Femur (tissue), 1 donor: ENCODE measurements at regions not wholly inside any gene's neighbourhood (a gene's known extent, or its start where the extent isn't known, plus 50 kb on each side); places are given as distances from the start of the nearest gene placed in this dataset.
"Not testable (repeated sequence)": the region's sequence is repeated elsewhere in the genome, so short reads cannot be mapped to it uniquely, and the experiment has no call there.

ENCODE experiments used
- DNase-seq: peaks from one replicate; pipeline ENCODE4 v3.0.0-alpha.2; 2017

GRCh38 chr12:83796531-83796930, 1109.8 kb downstream of the TMTC2 start:
- DNase-seq = no peak

DNA sequence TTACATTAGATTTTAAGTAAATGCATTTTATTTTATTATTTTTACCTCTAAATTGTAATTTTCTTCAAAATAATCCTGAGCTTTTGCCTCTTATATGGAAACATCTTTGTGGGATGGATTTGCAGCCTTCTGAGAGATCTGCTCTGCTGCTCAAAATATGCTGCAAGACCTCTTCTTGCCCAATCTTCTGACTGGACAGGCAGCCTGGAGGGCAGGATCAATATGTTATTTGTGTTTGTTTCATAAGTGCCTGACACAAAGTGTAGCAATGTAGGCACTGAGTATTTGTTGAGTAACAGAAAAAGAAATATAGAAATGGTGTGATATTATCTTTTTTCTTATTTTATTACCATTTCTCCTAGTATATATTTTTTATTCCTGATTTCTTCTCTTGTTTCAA, 1106.9 kb downstream of the TMTC2 start:
- no peak for DNase-seq

DNA sequence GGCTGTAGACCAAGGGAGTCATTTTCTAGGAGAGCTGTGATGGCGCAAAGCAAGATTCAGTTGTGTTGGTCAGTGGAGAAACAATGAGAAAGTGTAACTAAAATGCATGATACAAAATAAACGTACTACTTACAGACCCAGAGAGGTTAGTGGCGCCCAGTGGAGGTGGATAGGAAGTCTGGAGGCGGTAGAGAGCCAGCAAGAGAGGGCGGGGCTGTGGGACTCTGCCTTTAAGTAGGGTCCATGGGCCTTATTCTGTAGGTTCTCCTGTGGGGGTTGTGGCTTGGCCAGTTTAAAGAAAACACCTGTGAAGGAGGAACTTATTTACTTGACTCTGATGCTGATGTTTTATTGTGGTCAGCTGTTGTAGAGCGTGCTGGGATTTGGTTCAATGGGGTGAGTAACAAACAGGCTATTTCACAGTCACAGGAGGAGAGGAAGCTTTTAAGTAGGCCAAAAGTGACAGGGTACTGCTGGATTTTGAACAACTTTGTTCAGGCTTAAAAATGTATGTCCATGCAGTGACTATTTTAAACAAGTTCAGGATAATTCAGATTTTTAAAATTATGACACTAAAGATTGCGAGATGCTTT, 1097.7 kb downstream of the TMTC2 start:
- no peak for DNase-seq

- DNase-seq = no peak
Measured at GRCh38 chr12:83779526-83779925, 1092.8 kb downstream of the TMTC2 start.

- DNase-seq = no peak
Measured at GRCh38 chr12:83769151-83769550, 1082.4 kb downstream of the TMTC2 start.

- DNase-seq = no peak
Measured at GRCh38 chr12:83767723-83768122, 1081.0 kb downstream of the TMTC2 start.

DNA sequence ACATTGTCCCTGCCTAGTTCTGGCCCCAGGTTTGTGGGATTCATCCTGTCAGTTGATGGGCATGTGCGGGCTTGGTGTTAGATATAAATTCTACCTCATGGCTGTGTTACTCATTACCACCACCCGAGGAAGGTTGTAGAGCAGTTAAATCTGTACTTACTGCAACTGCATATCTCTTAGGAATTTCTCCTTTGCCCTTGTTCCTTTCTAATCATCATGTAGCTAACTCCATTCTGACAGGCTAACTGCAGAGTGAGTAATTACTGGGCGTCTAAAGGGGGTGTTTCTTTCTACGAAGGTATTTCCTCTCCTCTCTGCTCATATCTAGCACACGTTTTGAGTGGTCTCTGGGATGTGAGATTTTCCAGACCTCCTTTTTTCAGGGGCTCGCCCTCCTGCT, 1076.7 kb downstream of the TMTC2 start:
- DNase-seq = no peak

DNA sequence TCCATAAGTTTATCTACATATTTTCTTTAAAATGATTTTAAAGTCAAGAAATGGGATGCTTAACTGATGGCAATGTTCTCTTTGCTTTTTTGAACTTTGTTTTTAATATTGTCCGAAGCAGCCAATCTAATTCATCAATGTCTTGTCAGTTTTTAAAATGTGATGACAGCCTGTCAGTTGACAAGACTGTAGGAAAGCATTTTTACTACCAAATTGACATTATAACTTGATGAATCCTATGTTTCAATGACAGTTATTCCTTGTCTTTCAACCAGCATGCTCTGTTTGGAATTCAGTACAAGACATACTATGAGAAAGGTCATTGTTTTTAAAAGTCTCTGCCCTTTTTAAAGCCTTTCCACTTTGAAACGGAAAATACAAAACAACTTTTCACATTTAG, 1073.2 kb downstream of the TMTC2 start:
- no peak for DNase-seq

GRCh38 chr12:83758888-83759631, 1072.4 kb downstream of the TMTC2 start:
- DNase-seq = no peak

DNA sequence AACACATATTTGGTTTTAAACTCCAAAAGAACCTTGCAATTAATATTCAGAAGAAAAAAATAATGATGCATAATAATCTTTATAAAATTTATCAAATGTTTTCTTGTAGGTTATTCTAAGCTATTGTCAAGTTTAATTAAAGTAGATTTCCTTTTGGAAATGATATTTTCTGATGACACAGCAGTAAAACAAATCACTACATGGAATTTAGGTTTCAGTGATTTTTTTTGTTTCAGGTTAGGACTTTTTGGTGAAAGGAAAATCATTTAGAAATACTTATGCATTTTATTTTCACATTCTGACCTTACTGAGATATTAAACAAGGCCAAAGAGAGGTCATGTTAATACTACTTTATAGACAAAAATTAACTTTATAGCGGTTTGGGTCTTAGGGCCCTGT, 1067.2 kb downstream of the TMTC2 start:
- no peak for DNase-seq

- DNase-seq = no peak
Measured at GRCh38 chr12:83753205-83753604, 1066.5 kb downstream of the TMTC2 start.

- DNase-seq = peak; percentile 27
Measured at GRCh38 chr12:83739607-83740006, 1052.9 kb downstream of the TMTC2 start.

- no peak for DNase-seq
Measured at GRCh38 chr12:83710851-83711250, 1024.1 kb downstream of the TMTC2 start.

DNA sequence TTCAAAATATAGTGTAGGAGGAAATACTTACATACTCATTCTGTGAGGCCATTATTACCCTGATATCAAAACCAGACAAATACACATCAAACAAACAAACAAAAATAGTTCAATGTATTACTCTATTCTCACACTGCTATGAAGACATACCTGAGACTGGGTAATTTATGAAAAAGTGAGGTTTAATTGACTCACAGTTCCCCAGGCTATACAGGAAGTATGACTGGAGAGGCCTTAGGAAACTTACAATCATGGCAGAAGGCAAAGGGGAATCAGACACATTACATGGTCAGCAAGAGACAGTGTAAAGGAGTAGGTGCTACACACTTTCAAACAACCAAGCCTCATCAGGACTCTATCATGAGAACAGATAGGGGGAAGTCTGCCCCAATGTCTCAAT, 1023.2 kb downstream of the TMTC2 start:
- DNase-seq = no peak

- DNase-seq = no peak
Measured at GRCh38 chr12:83700838-83701237, 1014.1 kb downstream of the TMTC2 start.

- DNase-seq = not testable (repeated sequence)
Measured at GRCh38 chr12:83696311-83696710, 1009.6 kb downstream of the TMTC2 start.

- no peak for DNase-seq
Measured at GRCh38 chr12:83691730-83692129, 1005.0 kb downstream of the TMTC2 start.

- no peak for DNase-seq
Measured at GRCh38 chr12:83690465-83690864, 1003.8 kb downstream of the TMTC2 start.

- DNase-seq = no peak
Measured at GRCh38 chr12:83689333-83689732, 1002.6 kb downstream of the TMTC2 start.

DNA sequence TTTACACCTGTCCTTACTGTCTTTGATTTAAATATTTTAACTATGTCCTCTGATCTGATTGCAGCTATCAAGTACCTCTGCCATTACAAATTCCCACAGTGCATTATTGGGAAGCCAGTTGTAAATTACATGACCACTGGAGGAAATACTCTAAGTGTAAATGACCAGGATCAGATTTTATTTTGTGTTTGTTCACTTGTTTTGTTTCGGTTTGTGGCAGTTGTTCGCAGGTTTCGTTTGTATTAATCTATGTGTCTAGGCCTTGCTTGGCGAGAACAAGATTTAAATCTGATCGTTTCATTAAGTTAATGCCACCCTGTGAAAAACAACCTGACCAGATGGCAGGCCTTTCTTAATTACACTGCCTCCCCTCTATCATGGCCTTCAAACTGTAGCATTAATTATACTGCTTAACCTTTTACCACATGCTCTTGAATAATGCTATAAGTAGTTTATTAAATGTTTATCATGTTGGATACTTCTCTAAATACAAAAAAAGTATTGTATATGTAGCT, 990.1 kb downstream of the TMTC2 start:
- DNase-seq = no peak

GRCh38 chr12:83666690-83667089, 980.0 kb downstream of the TMTC2 start:
- no peak for DNase-seq

GRCh38 chr12:83665634-83666218, 979.0 kb downstream of the TMTC2 start:
- DNase-seq = no peak

- no peak for DNase-seq
Measured at GRCh38 chr12:83664650-83665049, 977.9 kb downstream of the TMTC2 start.

GRCh38 chr12:83660727-83661358, 974.1 kb downstream of the TMTC2 start:
- no peak for DNase-seq
